Fibroblast of villous mesenchyme (primary cell): ENCODE measurements at regions not wholly inside any gene's neighbourhood (a gene's known extent, or its start where the extent isn't known, plus 50 kb on each side); places are given as distances from the start of the nearest gene placed in this dataset.
A peak's percentile ranks its signal among the peaks of the same experiment; 100 is the strongest.

Source experiments
- DNase-seq: peaks from one replicate; pipeline ENCODE4 v3.0.0-alpha.2; 2010; ENCODE audit warnings: low read depth
- H3K4me3 ChIP-seq: 2 replicates; pipeline ENCODE4 v1.5.1; 2011; ENCODE audit warnings: low read depth, mild to moderate bottlenecking, low read length
- TF ChIP-seq, protein P1 (sequence below): IDR thresholded peaks from 2 replicates; pipeline ENCODE4 v1.5.1; 2012; ENCODE audit warnings: low read depth, mild to moderate bottlenecking, low read length; ENCODE audit not compliant: insufficient read depth

DNA sequence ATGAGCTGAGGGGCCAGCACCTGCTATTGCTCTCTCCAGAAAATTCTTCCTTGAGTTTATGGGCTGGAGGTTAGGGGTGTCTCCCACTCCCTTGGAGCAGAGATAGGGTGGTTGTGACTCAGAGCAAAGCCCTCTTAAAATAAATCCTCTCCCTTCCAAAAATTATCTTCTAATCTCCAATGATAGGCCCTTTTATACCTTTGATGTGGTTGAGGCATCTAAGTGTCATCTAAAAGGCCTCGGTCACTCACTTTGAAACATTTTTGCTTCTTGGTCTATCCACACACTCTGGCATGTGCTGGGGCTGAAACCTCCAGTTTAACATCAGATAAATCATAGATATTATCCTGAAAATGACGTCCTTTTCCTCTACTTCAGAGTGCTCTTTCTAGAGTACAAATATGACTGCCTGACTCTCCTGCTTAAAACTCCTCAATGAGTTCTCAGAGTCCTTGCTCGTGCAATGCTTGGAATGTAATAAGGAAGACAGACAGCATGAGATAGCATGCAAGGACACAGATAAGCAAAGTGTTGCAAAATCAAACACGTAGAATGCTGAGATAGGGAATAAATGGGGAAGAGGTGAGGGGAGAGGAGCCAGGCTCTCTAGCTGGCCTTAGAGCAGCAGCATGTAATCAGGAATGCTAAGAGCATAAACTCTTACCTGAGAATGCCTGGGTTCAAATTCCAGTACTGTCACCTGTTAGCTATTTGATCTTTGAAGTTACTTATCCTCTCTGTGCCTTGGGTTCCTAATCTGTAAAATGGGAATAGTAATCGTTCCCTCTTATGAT is 374.1 kb upstream of the CITED2 start:
- TF ChIP-seq, protein P1, sequence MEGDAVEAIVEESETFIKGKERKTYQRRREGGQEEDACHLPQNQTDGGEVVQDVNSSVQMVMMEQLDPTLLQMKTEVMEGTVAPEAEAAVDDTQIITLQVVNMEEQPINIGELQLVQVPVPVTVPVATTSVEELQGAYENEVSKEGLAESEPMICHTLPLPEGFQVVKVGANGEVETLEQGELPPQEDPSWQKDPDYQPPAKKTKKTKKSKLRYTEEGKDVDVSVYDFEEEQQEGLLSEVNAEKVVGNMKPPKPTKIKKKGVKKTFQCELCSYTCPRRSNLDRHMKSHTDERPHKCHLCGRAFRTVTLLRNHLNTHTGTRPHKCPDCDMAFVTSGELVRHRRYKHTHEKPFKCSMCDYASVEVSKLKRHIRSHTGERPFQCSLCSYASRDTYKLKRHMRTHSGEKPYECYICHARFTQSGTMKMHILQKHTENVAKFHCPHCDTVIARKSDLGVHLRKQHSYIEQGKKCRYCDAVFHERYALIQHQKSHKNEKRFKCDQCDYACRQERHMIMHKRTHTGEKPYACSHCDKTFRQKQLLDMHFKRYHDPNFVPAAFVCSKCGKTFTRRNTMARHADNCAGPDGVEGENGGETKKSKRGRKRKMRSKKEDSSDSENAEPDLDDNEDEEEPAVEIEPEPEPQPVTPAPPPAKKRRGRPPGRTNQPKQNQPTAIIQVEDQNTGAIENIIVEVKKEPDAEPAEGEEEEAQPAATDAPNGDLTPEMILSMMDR = no peak
- DNase-seq = peak; percentile 90
- H3K4me3 ChIP-seq = no peak overlapping the region

DNA sequence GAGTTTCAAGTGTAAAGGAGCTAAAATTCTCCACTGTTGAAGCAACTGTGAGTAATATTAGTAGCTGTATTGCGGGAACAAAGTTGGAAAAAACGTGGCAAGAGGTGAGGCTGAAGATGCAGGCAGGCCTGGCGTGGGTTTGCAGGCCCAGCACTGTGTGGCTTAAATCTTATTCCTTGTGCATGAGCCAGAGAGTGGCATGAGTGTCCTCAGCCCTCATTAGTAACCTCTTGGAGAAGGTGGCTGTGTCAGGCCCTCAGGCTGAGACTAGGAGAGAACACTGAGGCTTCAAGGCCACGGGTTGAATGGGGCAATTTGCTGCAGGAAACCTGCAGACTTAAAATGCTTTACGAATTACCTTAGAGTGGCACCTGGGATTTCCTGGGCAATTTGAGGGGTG is 372.7 kb upstream of the CITED2 start:
- H3K4me3 ChIP-seq = no peak overlapping the region
- DNase-seq = no peak
- TF ChIP-seq, protein P1 = no peak

DNA sequence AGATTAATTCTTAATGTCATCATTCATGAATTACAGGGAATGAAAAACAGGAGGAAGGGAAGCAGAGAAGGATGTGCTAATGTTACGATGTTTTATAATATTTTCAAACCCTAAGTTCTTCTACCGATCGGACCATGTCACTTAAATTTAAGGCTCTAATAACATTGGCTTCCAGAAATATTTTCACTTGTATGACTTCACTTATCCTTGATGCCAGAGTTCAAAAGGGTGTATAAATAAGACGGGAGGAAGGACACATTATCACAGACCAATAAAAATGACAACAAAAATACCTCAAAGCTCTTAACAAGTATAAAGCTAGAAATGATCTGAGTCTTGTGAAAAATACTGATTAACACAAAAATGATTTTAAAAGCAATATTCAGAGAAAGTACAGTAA is 370.4 kb upstream of the CITED2 start:
- TF ChIP-seq, protein P1 = no peak
- H3K4me3 ChIP-seq = no peak overlapping the region
- DNase-seq = peak; percentile 59

DNA sequence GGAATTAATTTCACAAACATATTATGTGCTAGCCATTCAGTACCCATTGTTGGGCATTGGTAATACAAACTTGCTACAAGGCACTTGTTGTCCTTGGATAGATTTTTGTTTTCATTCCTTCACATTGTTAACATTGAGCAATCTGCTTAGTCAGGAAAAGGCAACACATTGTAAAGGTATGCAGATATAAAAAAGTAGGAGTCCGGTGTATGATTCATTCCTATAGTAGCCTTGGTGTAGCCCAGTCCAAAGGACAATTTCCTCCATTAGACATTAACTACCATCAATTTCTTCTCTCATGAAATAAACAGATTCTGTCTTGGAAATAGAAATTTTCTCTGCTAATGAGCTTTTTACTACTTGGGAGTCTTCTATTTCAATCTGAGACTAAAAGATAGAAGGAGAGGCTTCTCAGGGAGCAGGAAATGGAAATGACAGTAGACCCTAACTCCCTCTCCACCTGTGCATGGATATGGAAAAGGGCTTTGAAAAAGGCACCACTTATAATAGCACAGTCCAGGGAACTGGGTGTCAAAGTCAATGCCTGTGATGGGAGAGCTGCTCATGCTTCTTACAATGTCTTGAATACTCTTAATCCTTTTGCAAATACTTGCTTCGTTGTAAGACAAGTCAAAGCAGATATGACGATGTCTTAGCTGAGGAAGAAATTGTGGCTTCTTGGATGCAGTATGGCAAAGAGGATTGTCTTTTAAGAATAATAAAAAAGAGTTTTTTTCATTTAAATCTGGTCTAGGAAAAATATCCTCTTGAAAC is 369.4 kb upstream of the CITED2 start:
- DNase-seq = peak; percentile 78
- TF ChIP-seq, protein P1 = no peak
- no peak overlapping the region for H3K4me3 ChIP-seq

DNA sequence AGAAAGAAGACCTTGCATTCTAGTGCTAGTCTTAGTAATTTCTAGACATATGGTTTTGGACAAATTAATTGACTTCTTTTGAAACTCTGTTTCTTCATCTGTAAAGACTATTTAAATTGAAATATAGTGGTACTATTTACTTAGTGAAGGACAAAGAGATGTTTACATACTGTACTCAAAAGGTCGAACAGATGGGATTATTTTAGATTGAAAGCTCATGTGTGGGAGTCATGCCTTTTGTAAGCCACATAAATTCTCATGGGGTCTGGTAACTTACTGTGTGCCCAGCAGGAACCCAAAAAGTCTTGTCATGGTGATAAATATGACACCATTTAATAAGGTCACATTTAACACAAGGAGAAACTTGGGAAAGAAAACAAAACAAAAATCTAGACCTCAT is 368.2 kb upstream of the CITED2 start:
- no peak for DNase-seq
- H3K4me3 ChIP-seq = no peak overlapping the region
- TF ChIP-seq, protein P1 = no peak

DNA sequence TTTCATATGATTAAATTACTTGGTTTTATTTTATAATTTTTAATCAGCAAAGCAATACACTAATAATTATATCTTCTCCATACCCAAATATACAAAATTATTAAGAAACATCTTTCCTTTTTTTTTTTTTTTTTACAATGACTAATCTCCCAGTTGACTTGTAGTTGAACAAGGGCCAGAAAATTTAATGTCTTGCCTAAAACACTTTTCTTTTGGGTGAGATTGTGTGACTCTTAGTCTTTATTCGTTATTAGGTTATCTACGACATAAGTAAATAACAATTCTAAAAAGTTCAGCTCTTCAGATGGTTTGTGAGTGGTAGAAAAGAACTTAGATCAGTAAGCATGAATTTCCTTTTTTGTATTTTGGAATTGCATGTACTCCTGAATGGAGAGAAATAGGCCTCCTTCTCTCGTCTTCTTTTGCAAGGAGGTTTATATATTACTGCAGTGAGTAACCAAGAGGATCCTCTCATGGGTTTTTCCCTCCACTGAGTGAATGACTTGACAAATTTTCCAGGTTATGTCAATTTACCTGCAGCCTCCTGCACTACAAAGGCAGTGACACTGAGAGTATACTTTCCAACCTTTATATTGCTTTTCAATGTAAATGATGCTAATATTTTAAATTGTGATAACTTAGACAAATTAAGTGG is 364.5 kb upstream of the CITED2 start:
- no peak for DNase-seq
- no peak overlapping the region for H3K4me3 ChIP-seq
- TF ChIP-seq, protein P1 = no peak
